Nephron (organoid): ENCODE measurements at regions not wholly inside any gene's neighbourhood (a gene's known extent, or its start where the extent isn't known, plus 50 kb on each side); places are given as distances from the start of the nearest gene placed in this dataset.

Experiments
- H3K27ac Mint-ChIP-seq, 3 experiments: 2 replicates each; pipeline ENCODE4 v1.8.0; 2020; ENCODE audit warnings: mixed read lengths in 3 of 3, mild to moderate bottlenecking in 2 of 3, moderate library complexity in 1 of 3
- H3K27me3 Mint-ChIP-seq: 2 replicates; pipeline ENCODE4 v1.8.0; 2021; ENCODE audit warnings: low read depth, mild to moderate bottlenecking, moderate library complexity, mixed read lengths
- H3K36me3 Mint-ChIP-seq: 2 replicates; pipeline ENCODE4 v1.8.0; 2020; ENCODE audit warnings: low read depth, mixed read lengths
- H3K4me1 Mint-ChIP-seq: 2 replicates; pipeline ENCODE4 v1.8.0; 2020; ENCODE audit warnings: mixed read lengths
- H3K4me3 Mint-ChIP-seq, 3 experiments: 2 replicates each; pipeline ENCODE4 v1.8.0; 2020; ENCODE audit warnings: mild to moderate bottlenecking in 3 of 3, mixed read lengths in 3 of 3, moderate library complexity in 2 of 3
- H3K9me3 Mint-ChIP-seq: 2 replicates; pipeline ENCODE4 v1.8.0; 2020; ENCODE audit warnings: mixed read lengths
- TF ChIP-seq, protein P1 (sequence below), 3 experiments: fragments of 200-600 bp; sonication (generic); IDR thresholded peaks; one replicate each; pipeline ENCODE4 v1.5.0; 2021; ENCODE audit warnings: antibody characterized with exemption in 3 of 3; ENCODE audit not compliant: unreplicated experiment in 3 of 3

DNA sequence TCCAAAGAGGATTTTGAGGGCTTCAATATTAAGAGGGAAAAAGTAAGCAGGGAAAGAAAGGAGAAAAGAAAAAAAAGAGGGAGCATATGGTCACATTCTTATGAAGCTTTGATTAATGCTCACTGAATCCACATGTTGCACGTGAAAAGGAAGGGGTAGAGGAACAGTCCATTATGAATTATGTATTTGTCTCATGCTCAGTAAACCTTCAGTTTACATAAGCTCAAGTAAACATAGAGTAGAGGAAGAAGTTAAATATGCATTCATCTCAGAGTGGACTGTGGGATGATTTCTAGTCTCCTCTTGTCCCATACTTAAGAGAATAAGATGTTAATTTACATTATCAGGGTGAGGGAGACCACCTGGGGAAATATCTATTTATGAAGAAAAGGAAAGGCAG is 334.5 kb downstream of the IPO8 start:
- TF ChIP-seq, protein P1, sequence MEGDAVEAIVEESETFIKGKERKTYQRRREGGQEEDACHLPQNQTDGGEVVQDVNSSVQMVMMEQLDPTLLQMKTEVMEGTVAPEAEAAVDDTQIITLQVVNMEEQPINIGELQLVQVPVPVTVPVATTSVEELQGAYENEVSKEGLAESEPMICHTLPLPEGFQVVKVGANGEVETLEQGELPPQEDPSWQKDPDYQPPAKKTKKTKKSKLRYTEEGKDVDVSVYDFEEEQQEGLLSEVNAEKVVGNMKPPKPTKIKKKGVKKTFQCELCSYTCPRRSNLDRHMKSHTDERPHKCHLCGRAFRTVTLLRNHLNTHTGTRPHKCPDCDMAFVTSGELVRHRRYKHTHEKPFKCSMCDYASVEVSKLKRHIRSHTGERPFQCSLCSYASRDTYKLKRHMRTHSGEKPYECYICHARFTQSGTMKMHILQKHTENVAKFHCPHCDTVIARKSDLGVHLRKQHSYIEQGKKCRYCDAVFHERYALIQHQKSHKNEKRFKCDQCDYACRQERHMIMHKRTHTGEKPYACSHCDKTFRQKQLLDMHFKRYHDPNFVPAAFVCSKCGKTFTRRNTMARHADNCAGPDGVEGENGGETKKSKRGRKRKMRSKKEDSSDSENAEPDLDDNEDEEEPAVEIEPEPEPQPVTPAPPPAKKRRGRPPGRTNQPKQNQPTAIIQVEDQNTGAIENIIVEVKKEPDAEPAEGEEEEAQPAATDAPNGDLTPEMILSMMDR (IDR thresholded peaks at IDR 0.05; ENCODE audit: unreplicated experiment in 3 of 3), result no peak
- Mint-ChIP-seq H3K27ac (peak overlapping the region in 2 of 3 experiments; percentile 25 to 40), H3K4me1 (no peaks in the 10 kb centered on the region), H3K36me3 (no peaks in the 10 kb centered on the region), H3K4me3 (no peak overlapping the region), H3K9me3 (peaks cover 15% of the 10 kb centered on the region), H3K27me3 (no peaks in the 10 kb centered on the region)

DNA sequence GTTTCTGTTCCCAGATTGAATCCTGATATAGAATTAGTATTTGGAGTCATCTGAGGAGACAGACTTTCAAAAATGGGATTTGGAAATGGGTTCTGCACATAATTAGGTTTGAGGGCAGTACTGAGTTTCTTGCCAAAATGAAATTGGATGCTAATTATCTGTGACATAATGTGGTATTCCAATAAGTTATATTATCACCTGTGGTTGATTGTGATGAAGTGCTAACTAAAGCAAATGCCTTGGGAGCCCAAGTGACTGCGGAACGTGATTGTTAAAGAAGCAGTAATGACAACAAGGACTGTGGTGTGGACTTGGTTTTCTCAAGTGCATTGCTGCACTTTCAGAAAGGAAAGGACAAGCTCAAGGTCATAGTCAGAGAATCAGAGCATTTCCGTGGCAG is 337.0 kb downstream of the IPO8 start:
- H3K27me3 Mint-ChIP-seq, result peaks cover 4% of the 10 kb centered on the region
- no peaks in the 10 kb centered on the region for H3K4me1 Mint-ChIP-seq
- H3K4me3 Mint-ChIP-seq, result no peak overlapping the region
- H3K9me3 Mint-ChIP-seq, result peaks cover 8% of the 10 kb centered on the region
- no peaks in the 10 kb centered on the region for H3K36me3 Mint-ChIP-seq
- H3K27ac Mint-ChIP-seq, result no peak overlapping the region
- TF ChIP-seq, protein P1 (IDR thresholded peaks at IDR 0.05; ENCODE audit: unreplicated experiment in 3 of 3), result no peak

DNA sequence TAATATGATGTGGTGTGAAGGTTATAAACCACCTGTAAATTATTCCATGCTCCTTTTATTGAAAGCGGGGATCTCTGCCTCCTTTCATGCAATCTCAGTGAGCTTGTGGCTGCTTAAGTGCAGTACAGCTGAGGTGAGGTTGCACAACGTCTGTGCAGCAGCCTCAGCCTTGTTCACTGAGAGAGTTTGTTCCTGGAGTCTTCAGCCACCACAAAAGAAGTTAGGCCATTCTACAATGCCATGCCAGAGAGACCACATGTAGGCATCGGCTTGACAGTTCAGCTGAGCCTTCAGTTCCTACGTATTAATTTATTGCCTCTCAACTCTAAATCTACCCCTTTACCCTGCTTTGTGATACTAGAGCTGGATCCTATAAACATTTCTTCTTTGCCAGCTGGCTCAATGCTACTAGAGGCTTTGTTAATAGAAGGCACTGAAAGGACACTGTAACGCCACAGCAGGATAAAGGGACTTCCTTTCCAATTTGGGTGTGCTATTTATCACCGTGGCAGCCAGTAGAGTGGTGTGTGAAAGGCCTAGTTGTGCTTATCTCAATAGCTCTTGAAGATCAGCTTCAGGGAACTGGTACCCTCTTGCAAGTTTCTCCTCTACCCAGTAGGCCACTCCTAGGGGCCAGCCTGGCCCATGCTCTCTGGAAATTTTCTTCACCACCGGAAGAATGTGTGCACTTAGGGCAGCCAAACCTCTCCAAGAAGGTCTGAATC is 337.7 kb downstream of the IPO8 start:
- Mint-ChIP-seq H3K4me1 (no peaks in the 10 kb centered on the region), H3K9me3 (peaks cover 8% of the 10 kb centered on the region), H3K27me3 (peaks cover 4% of the 10 kb centered on the region), H3K4me3 (no peak overlapping the region), H3K36me3 (no peaks in the 10 kb centered on the region), H3K27ac (no peak overlapping the region)
- TF ChIP-seq, protein P1 (IDR thresholded peaks at IDR 0.05; ENCODE audit: unreplicated experiment in 3 of 3), result no peak

DNA sequence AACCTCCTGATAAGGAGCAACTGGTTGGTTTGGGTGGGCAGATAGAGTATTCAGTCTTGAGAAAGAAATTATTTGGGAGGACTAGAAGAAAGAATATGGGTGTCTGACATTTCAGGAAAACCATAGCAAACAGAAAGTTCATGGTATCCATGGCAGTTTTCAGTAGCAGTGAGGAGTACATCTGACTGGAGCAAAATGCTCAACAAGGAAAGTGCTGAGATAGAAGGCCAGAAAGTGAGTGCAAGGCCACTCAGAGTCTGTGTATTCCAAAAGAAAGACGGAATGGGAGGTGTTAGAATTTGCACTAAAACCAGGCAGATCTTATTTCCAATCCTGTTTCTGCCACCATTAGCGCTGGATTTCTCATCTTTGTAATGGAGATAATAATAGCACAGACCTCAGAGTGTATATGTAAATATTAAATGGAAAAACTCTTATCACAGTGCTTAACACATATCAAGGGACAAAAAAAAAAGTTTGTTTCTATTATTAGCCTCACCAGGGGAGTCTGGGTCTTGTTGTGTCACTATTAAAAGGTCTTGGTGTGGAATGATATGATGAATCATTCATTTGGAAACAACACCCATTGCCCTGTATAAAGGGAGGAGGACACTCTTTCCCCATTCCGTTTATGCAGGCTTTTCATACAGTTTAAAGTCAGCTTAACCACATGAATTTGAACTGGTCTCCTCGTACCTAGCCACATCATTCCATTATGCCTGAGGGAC is 349.8 kb downstream of the IPO8 start:
- Mint-ChIP-seq H3K9me3 (peaks cover 14% of the 10 kb centered on the region), H3K4me3 (no peak overlapping the region), H3K36me3 (no peaks in the 10 kb centered on the region), H3K27me3 (no peaks in the 10 kb centered on the region), H3K4me1 (no peaks in the 10 kb centered on the region), H3K27ac (no peak overlapping the region)
- TF ChIP-seq, protein P1 (IDR thresholded peaks at IDR 0.05; ENCODE audit: unreplicated experiment in 3 of 3), result no peak

DNA sequence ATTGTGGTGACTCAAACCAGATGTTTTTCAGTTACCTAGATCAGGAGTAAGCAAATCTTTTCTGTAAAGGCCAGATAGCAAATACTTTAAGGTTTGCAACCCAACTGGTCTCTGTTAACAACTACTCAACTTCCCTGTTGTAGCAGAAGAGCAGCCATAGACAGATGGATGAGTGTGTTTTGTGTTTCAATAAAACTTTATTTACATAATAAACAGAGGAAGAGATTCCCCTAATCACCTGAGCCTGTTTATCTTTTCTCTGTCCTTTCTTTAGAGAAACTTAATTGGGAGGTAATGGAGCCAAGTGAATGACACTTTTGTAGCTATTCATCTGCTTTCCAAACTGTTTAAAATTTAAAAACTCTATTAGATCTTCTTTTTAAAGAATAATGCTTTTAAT is 365.1 kb downstream of the IPO8 start:
- no peak overlapping the region for H3K4me3 Mint-ChIP-seq
- no peaks in the 10 kb centered on the region for H3K36me3 Mint-ChIP-seq
- no peaks in the 10 kb centered on the region for H3K9me3 Mint-ChIP-seq
- no peaks in the 10 kb centered on the region for H3K27me3 Mint-ChIP-seq
- TF ChIP-seq, protein P1 (IDR thresholded peaks at IDR 0.05; ENCODE audit: unreplicated experiment in 3 of 3), result no peak
- H3K27ac Mint-ChIP-seq, result no peak overlapping the region
- H3K4me1 Mint-ChIP-seq, result no peaks in the 10 kb centered on the region
